ENCODE measurements at regions not wholly inside any gene's neighbourhood (a gene's known extent, or its start where the extent isn't known, plus 50 kb on each side); places are given as distances from the start of the nearest gene placed in this dataset.
A peak's percentile ranks its signal among the peaks of the same experiment; 100 is the strongest.
"Not testable (repeated sequence)": the region's sequence is repeated elsewhere in the genome, so short reads cannot be mapped to it uniquely, and the experiment has no call there.

DNA sequence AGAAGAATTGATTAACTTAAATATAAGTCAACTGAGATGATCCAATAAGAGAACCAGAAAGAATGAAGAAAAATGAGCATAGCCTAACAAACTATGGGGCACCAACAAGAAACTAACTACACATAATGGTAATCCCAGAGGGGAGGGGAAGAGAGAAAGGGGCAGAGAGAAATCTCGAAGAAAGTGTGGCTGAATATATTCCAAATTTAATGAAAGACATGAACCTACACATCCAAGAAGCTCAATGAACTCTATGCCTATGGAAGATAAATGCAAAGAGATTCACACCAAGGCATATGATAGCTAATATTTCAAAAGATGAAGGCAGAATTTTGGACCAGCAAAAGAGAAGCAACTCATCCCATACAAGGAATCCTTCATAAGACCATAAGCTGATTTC, 649.2 kb downstream of the ZEB2 start:
- DNase-seq (ENCODE audit: low spot score), result no peak

DNA sequence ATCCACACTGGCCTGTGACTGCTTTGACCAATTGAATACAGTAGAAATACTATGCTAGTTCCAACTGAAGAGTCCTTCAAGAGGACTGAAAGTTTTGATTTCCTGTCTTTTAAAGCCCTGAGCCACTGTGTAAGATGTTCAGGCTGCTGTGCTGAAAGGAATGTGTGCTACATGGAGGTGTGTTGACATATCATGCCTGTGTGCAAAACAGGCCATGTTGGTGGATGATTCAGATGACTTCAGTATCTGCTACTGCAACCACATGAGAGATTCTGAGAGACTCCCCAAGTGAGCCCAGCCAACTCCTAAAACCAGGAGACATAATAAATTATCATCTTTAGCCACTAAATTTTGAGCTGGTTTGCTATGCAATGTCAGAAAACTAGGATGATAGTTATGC, 662.9 kb downstream of the ZEB2 start:
- no peak for DNase-seq (ENCODE audit: low spot score)

DNA sequence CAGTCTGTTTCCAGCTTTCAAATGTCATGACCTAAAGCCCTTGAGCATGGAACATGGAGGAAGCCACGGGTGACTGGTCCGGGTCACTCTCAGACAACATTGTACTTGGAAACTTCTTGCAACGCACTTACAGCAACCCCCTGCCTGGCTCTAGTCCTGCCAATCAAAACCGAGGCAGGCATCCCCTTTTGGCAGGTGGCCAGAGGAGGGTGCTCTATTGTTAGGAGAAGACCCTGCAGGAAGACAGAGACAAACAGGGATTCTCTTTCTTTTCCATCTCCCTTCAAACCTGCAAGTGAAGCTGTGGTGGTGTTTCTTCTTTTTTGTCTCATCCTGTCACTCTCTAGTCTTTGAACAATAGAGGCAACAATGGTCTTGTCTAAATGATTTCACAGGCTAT, 667.2 kb downstream of the ZEB2 start:
- DNase-seq (ENCODE audit: low spot score), result peak; percentile 50

DNA sequence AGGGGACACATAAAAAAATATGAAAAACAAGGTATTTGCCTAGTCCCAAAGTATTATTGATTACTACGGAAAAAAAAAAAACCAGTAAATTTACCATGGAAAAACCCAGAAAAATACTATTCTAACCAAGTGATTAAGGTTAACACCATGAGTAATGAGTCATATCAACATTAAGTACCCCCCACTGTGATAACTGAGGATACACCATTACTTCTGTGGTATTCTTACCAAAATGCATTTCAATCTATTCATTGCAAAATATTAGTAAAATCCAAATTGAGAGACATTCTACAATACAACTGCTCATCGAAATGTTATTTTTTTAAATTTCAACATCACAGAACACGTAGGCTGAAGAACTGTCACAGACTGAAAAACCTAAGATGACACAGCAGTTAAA, 669.8 kb downstream of the ZEB2 start:
- DNase-seq (ENCODE audit: low spot score), result no peak

DNA sequence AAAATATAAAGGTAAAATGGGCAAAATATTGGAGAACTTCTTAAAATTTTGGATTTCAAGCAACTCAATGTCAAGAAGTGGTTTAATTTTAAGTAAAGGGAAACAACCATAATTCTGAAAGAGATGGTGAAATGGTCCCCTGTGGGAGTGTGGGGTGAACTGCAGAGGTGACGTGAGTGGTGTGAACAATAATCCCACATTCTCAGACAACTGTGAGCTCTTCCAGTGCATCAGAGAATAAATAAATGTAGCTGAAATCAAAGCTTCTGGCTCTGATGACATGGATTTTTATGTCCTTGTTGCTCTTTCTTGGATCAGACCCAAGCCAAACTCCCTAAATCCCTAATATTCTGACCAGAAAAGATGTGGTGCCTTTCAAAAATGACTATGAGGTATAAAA, 672.7 kb downstream of the ZEB2 start:
- DNase-seq (ENCODE audit: low spot score), result no peak

DNA sequence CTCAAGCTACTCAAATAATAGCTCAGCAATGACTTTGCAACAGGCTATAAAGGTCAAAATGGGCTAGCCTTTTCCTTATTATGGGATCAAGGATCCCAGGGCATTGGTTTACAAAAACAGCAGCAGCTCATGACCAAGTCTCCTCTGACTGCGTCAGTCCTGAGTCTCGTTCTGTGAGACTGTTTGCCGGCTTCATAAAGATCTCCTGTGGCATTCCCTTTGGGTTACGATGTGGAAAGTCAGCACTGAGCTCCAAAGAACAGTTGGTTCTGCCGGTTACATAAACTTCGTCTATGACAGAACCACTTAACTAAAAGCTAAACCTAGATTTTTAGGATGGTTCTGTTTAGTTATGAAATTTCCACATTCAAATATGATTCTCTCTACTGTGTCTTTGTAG, 674.9 kb downstream of the ZEB2 start:
- no peak for DNase-seq (ENCODE audit: low spot score)

DNA sequence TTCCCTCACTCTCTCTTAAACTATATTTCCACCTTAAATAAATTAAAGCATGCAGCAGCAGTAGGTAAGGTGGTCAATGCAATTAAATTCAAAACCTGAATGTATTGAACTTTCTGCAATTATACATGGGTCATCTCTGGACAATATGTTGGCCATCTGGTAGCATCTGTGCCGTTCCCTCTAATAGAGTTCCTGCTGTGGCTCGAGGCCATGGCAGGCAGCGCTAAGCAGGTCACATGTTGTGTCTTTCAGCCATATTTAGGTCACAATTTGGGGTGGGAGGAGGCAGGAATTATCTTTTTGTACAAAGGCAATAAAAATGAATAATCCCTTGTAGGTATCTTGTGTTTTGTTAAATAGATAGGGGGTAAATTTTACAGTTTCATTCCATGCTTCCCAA, 676.2 kb downstream of the ZEB2 start:
- no peak for DNase-seq (ENCODE audit: low spot score)

DNA sequence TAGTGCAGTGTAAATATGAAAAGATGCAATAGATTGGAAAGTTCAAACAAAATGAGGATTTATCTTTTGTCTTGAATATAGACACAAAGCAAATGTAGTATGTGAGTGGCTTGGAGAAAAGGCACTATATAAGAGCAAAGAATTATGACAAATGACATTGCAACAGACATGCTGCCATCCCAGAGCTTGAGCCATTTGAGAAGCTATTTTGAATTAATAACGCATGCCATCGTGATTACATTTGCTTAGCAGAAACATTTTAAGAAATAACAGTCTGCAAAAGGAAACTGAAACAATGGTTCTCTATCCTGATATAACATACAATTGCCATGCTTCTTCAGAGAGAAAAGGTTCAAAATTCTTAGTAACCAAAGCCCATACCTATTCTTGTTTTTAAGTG, 677.1 kb downstream of the ZEB2 start:
- DNase-seq (ENCODE audit: low spot score), result no peak

DNA sequence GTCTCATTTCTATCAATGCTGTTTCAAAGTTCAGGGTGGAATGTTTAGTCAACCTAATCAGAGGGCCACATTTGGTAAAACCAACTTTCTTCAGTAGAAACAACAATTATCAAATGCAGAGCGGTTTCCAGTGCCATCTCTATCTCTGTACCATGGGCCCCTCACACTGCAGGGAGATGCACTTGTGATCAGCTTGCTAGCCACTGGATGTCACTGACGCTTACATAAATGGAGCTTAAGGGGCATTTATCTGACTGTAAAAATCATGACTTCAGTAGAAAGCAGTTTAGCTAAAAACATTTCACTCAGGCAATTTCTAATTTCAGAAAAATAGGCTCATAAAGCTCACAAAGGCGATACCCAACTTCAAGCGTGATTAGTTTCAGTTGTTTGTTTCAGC, 678.0 kb downstream of the ZEB2 start:
- no peak for DNase-seq (ENCODE audit: low spot score)

DNA sequence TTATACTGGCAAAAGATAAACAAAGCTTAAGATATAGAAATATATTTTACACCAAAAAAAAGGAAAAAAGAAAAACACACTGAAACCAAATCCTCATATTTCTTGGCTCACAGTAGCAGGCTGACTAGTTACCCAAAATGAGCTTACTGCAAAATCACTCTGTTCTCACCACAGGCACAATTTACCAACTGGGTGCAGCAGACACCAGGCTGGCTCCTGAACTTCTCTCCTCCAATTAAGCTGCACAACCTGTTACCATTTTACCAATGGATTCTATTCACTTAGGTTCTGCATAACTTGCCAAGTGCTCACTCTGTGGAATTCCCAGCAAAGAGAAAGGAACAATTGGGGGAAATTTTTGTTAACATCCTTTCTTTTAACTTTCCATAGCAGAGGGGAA, 679.3 kb downstream of the ZEB2 start:
- no peak for DNase-seq (ENCODE audit: low spot score)

DNA sequence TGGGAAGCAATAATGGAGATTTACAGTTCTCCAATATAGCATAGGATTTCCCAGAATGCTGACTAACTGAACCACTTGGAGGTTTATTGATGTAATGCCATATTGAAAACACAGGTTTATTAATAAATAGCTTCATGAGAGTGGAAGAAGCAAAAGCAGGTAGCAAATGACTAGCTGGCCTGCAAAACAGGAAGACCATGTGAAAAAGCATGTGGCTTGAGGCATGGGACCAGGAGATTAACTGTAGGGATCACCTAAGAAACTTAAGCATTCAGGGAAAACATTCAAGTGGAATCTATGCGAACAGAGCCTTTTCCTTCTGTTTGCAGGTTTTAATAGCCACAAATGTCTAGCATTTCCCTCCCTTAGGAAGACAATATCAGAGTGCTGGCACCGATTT, 679.7 kb downstream of the ZEB2 start:
- DNase-seq (ENCODE audit: low spot score), result no peak

DNA sequence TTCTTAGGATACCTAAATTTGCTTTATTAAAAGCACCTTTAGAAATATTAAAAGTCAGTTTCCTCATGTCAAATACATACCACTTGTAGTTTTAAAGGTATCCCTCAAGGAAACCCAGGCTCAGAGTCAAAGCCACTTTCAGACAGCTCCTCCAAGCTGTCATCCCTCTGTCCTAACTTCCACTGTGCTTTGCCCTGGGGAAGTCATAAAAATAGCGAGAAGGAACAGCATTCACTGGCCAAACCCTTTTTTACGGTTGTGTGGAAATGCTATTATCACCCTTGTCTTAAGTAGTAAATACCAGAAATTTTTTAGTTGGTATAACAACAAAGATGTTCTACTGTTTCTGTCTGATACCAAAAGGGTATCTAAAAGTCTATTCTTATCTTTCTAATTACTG, 680.5 kb downstream of the ZEB2 start:
- no peak for DNase-seq (ENCODE audit: low spot score)

DNA sequence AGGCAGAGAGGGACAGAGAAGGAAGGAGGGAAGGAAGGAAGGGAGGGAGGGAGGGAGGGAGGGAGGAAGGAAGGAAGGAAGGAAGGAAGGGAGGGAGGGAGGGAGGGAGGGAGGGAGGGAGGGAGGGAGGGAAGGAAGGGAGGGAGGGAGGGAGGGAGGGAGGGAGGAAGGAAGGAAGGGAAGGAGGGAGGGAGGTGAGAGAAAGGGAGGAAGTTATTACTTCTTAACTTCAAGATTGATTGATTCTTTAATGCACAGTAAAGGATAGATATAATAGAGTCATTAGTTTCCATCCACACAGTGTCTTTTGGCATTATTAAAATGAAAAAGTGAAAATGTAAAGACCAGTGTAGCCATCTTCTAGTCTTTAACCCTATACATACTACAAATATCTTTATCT, 682.9 kb downstream of the ZEB2 start:
- not testable (repeated sequence) for DNase-seq (ENCODE audit: low spot score)

DNA sequence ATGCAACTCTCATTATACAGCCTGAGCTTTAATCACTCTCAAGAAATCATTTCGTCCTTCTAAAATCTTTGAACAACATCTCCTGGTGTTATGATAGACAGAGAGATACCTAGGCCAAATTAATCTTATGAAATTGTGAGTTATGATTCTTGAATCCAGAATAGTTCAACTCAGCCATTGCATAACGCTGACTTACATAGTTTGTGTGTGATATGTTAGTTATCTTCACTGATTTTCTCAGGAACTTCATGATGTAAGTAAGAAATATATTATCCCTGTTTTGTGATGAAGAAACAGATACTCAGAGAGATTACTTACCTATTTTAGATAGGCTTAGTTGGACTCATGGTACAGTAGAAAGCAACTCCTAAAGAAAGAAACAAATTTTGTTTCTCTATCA, 684.4 kb downstream of the ZEB2 start:
- DNase-seq (ENCODE audit: low spot score), result no peak

DNA sequence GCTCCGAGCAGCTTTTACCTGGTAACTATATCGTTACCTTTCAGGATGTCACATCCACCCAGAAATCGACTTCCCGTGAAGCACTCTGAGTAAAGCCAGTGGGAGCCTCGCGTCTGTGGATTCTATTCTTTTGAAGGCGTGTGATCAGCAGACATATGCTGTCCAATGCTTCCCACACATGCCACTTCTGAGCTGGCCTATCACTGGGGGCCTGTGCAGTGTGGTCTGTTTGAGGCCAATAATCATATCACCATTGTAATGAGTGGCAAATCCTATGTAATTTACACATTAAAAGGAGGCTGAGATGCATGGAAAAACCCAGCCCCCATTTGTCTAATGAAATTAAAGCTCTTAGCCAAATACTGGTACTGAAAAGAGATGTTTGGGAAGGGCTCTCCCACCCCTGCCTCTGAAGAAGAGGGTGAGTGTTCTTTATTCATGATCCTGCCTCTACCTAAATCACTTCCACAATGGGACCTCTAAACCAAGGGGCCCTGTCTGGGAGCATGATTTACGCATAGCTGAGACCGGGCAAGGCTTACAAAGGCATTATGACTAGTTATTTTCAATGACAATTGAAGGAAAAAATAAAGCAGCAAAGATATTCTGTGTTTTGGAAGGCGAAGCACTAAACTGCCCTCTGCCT, 686.8 kb downstream of the ZEB2 start:
- DNase-seq (ENCODE audit: low spot score), result no peak

DNA sequence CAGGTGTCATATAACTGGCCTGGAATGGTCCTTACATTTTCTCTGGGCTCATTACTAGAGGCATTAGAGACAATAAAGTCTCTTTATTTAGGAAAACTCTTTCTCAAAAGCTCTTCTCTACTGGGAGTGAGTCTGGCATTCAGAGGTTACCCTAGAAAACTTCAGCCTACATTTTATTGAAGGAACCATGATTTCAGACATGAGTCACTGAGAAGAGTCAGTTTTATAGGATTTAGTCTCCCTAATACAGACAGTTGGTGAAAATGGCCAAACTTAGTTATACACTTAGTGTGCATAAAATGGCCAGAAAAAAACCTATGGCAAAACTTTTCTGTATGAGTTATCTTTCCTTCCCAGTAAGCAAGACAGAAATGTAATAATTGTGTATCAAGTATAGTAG, 689.4 kb downstream of the ZEB2 start:
- DNase-seq (ENCODE audit: low spot score), result no peak

DNA sequence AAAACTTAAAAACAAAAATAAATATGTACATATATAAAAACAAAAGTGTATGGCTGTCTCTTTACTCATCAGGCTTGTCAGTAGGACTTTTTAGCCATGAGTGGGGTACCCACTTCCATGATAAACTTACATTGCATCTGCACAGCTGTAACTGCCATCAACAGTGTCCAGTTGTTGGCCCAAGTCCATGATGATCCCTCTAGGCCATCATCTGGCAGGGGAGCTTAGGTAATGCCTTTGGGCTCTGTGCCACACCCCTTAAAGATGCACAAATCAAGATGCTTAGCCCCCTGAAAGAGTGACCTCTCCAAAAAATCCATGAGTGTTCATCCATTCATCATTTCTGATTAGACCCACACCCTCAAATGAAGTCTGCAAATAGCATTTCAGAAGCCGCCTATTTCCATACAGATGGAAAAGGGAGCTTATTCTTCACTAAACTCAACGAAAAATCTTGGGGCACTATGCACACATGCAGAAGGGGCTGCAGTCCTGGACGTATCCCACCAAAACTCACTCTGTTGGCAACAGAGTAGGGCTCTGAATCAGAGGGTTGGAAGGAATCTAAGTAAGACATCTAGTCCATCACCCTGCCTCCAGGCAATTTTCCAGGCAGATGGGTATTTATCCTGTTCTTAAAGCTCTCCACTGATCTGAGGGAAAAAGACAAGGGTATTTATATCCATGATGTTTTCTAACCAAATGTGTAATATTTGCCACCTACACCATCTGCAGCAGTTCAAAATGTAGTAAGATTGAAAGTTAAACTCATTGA, 691.0 kb downstream of the ZEB2 start:
- DNase-seq (ENCODE audit: low spot score), result no peak

DNA sequence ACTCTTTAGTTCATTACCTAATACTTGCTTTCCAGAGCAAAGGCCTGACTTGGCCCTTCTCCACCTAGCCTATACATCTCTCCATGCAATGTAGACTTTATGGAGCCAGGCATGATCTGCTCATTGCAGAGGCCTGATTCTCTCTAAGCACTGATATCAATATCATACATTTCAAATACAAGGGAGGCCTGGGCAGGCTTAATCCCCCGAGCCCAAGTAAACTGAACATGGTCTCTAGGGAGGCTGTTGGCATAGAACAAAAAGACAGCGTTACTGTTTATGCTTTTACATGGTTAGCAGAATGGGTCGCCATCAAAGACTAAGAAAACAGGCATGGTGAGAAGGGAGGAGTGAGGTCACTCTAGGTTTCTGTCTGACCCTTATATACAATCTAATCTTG, 695.1 kb downstream of the ZEB2 start:
- no peak for DNase-seq (ENCODE audit: low spot score)

DNA sequence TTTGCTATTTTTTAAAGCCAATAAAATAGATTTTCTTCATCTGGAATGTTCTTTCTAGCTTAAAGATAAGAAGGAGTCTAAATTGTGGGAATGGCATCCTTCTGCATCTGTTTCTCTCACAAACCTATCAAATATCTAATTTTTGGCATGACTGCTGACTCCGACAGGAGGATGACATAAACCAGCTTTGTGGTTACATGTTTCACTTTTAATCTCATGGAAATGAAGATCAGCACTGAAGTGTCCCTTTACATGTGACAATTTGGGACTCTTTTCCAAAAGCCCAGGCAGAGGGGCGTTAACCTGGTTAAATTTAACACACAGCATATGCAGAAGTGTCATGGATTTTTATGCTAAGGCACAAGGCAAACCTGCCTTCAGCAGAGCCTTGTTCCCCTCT, 694.7 kb downstream of the ARHGAP15 start:
- no peak for DNase-seq (ENCODE audit: low spot score)

DNA sequence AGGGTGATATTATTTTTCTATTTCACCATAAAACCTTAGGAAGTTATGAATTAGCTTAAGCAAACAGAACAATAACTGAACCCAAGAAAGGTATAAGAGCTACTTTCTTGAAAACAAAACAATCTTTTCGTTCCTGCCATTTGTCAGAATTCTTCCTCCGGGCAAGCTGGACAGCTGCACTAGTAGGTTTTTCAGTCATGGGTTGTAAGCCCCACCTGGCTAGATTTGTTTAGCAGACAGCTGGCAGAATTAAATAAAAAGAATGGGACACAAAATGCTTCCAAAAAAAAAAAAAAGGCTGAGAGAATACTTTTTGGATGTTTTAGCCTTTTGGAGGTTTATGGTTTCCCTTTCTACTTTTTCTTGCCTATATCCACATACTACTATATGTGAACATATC, 694.1 kb downstream of the ARHGAP15 start:
- DNase-seq (ENCODE audit: low spot score), result no peak

DNA sequence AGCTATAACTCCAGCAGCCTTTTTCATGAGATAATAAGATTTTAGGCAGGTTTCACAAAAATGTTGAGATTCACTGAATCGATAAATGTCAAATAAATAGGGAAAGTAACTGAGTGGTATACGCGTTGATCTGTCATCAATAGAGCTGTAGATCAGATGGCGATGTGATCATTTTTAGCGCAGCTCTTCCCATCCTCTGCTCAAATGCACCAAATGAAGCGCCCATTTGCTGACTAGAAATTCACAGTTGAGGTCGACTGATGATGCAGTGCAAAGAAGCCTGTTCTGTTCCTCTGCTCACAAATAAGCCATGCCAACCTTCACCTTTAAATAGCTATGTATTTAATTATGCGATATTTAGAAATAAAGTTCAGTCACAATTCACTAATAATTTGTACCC, 693.5 kb downstream of the ARHGAP15 start:
- no peak for DNase-seq (ENCODE audit: low spot score)

DNA sequence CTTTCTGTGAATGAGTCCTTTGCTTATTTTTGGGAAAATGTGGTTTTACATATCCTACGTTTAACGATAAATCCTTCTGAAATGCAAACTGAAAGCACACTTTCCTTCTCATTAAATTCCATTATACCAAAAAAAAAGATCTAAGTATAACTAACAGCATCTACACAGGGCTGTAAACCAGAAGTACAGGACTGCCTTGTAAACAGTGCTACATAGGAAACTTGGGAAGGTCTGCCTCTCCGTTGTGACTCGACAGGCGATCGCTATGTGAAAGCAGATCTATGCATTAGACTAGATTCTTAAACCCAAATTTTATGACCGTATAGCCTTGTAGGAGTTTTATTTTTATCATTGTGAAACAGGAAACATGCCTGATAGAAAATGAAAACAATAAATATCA, 690.5 kb downstream of the ARHGAP15 start:
- DNase-seq (ENCODE audit: low spot score), result no peak

DNA sequence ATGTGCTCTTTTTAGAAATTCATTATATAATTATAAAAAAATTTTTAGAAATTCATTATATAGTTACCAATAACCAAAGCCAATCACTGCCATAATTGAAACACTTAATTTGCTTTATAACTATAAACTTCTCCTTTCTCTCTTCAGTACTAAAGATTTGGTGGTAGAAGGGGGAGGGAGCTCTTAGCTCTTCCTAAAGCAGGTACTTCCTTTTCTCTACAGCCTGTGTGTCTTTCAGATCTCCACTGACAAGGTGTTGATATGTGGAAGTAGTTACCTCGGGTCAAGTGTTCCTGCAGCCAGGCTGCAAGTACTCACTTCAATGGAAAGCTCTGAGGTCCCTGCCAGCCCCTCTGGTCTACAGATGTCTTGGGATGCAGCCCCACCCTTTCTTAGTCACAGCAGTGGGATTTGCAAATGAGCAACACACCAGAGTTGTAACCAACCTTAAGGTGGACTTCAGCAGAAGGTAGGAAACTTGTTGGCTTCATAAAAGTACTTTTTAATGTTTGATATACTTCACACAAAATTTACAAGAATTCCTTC, 690.0 kb downstream of the ARHGAP15 start:
- DNase-seq (ENCODE audit: low spot score), result no peak
